Astrocyte (in vitro differentiated cells and primary cell): ENCODE measurements at regions not wholly inside any gene's neighbourhood (a gene's known extent, or its start where the extent isn't known, plus 50 kb on each side); places are given as distances from the start of the nearest gene placed in this dataset.

Experiments used
- DNase-seq: peaks from one replicate; pipeline ENCODE4 v3.0.0-alpha.2; 2010; ENCODE audit warnings: low read depth
- FAIRE-seq: peaks from 2 replicates; lab custom pipeline; 2011; peaks lifted over from hg19 to GRCh38; lab: Jason Lieb, UNC
- H2AFZ ChIP-seq: 2 replicates; pipeline ENCODE4 v1.6.0; 2012; ENCODE audit warnings: low read depth, low read length, inconsistent platforms
- H3K27ac ChIP-seq: 2 replicates; pipeline ENCODE4 v1.5.1; 2011; ENCODE audit warnings: low read depth, low read length, inconsistent platforms
- H3K27me3 ChIP-seq: 2 replicates; pipeline ENCODE4 v1.6.0; 2011; ENCODE audit warnings: low read length, inconsistent platforms; ENCODE audit not compliant: insufficient read depth
- H3K36me3 ChIP-seq: 2 replicates; pipeline ENCODE4 v1.5.1; 2011; ENCODE audit warnings: low read length, inconsistent platforms; ENCODE audit not compliant: insufficient read depth
- H3K4me1 ChIP-seq: 2 replicates; pipeline ENCODE4 v1.5.1; 2011; ENCODE audit warnings: low read length, inconsistent platforms; ENCODE audit not compliant: insufficient read depth
- H3K4me2 ChIP-seq: 2 replicates; pipeline ENCODE4 v1.6.0; 2012; ENCODE audit warnings: low read length, inconsistent platforms
- H3K4me3 ChIP-seq: 2 replicates; pipeline ENCODE4 v1.5.1; 2011; ENCODE audit warnings: low read depth, mild to moderate bottlenecking, low read length, inconsistent platforms; ENCODE audit not compliant: insufficient read depth
- H3K79me2 ChIP-seq: 2 replicates; pipeline ENCODE4 v1.6.0; 2012; ENCODE audit warnings: mild to moderate bottlenecking, low read length, inconsistent platforms; ENCODE audit not compliant: insufficient read depth
- H3K9ac ChIP-seq: 2 replicates; pipeline ENCODE4 v1.6.0; 2012; ENCODE audit warnings: mild to moderate bottlenecking, low read length, inconsistent platforms
- H3K9me3 ChIP-seq: 2 replicates; pipeline ENCODE4 v1.5.1; 2012; ENCODE audit warnings: low read depth, mild to moderate bottlenecking, low read length, inconsistent platforms; ENCODE audit not compliant: insufficient read depth
- H4K20me1 ChIP-seq: 2 replicates; pipeline ENCODE4 v1.6.0; 2012; ENCODE audit warnings: low read length, inconsistent platforms; ENCODE audit not compliant: insufficient read depth
- H3K27ac Mint-ChIP-seq: one replicate; pipeline ENCODE4 v1.8.0; 2021; ENCODE audit warnings: mild to moderate bottlenecking, mixed read lengths; ENCODE audit not compliant: unreplicated experiment
- H3K27me3 Mint-ChIP-seq: one replicate; pipeline ENCODE4 v1.8.0; 2021; ENCODE audit warnings: low read depth, mixed read lengths; ENCODE audit not compliant: unreplicated experiment
- H3K36me3 Mint-ChIP-seq: one replicate; pipeline ENCODE4 v1.8.0; 2021; ENCODE audit warnings: low read depth, mixed read lengths; ENCODE audit not compliant: unreplicated experiment
- H3K4me1 Mint-ChIP-seq: one replicate; pipeline ENCODE4 v1.8.0; 2021; ENCODE audit warnings: low read depth, mixed read lengths; ENCODE audit not compliant: unreplicated experiment
- H3K4me3 Mint-ChIP-seq: one replicate; pipeline ENCODE4 v1.8.0; 2021; ENCODE audit warnings: mild to moderate bottlenecking, moderate library complexity, mixed read lengths; ENCODE audit not compliant: unreplicated experiment
- H3K9me3 Mint-ChIP-seq: one replicate; pipeline ENCODE4 v1.8.0; 2021; ENCODE audit warnings: mild to moderate bottlenecking, mixed read lengths; ENCODE audit not compliant: unreplicated experiment
- CTCF ChIP-seq: IDR thresholded peaks from 2 replicates; pipeline ENCODE4 v1.5.1; 2011; ENCODE audit warnings: low read depth, mild to moderate bottlenecking, inconsistent platforms, low read length, moderate library complexity; ENCODE audit not compliant: insufficient read depth
- EZH2 ChIP-seq: IDR thresholded peaks from 2 replicates; pipeline ENCODE4 v1.6.1; 2012; ENCODE audit warnings: mild to moderate bottlenecking, low read length, inconsistent platforms; ENCODE audit not compliant: insufficient read depth

DNA sequence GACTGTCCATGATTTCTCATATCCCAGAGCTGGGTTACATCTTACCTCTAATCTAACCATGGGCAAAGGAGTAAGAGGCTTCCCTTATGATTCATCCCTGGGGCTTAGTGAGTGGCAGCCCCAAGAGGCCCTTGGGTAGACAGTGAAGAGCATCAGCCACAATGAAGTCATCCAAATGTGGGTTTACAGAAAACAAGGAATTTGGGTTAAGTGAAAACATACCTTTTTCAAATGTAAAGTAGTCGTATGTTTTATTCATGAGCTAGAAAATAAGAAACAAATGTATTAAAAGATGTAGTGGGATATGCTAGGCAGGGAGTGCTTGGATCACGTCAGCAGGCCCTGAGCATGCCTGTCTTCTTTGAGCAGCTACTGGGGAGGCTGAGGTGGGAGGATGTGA is 54.0 kb upstream of the ELK3 start:
- Histone ChIP-seq H3K27me3 (no peaks in the 10 kb centered on the region), H3K4me3 (no peak overlapping the region), H3K79me2 (no peaks in the 10 kb centered on the region), H3K27ac (peak overlapping the region; percentile 39), H4K20me1 (no peaks in the 10 kb centered on the region), H3K9ac (no peak overlapping the region), H2AFZ (no peak overlapping the region), H3K4me1 (peaks cover 39% of the 10 kb centered on the region), H3K36me3 (no peaks in the 10 kb centered on the region), H3K9me3 (no peaks in the 10 kb centered on the region), H3K4me2 (peak overlapping the region; percentile 23)
- TF ChIP-seq CTCF = no peak
- no peak for TF ChIP-seq EZH2
- peak overlapping the region; percentile 90 for H3K27ac Mint-ChIP-seq
- no peak overlapping the region for H3K4me3 Mint-ChIP-seq
- FAIRE-seq = no peak
- peaks cover 9% of the 10 kb centered on the region for H3K9me3 Mint-ChIP-seq
- peak; percentile 84 for DNase-seq
- peaks cover 1% of the 10 kb centered on the region for H3K36me3 Mint-ChIP-seq
- H3K27me3 Mint-ChIP-seq = no peaks in the 10 kb centered on the region
- H3K4me1 Mint-ChIP-seq = peaks cover 47% of the 10 kb centered on the region

- H3K4me1 ChIP-seq = peaks cover 32% of the 10 kb centered on the region
- no peak for TF ChIP-seq EZH2
- no peak for TF ChIP-seq CTCF
- no peak overlapping the region for H2AFZ ChIP-seq
- H3K27me3 ChIP-seq = no peaks in the 10 kb centered on the region
- peaks cover 42% of the 10 kb centered on the region for H3K4me1 Mint-ChIP-seq
- H3K36me3 ChIP-seq = no peaks in the 10 kb centered on the region
- no peak overlapping the region for H3K4me3 ChIP-seq
- no peaks in the 10 kb centered on the region for H3K79me2 ChIP-seq
- no peaks in the 10 kb centered on the region for H4K20me1 ChIP-seq
- H3K4me3 Mint-ChIP-seq = no peak overlapping the region
- peaks cover 1% of the 10 kb centered on the region for H3K36me3 Mint-ChIP-seq
- no peak overlapping the region for H3K9ac ChIP-seq
- no peaks in the 10 kb centered on the region for H3K9me3 ChIP-seq
- H3K9me3 Mint-ChIP-seq = peaks cover 9% of the 10 kb centered on the region
- H3K27ac Mint-ChIP-seq = peak overlapping the region; percentile 83
- FAIRE-seq (no peak), DNase-seq (peak; percentile 71)
- H3K27me3 Mint-ChIP-seq = no peaks in the 10 kb centered on the region
- H3K27ac ChIP-seq = peak overlapping the region; percentile 9
- peak overlapping the region; percentile 3 for H3K4me2 ChIP-seq
Observed at GRCh38 chr12:96141216-96141912, 52.8 kb upstream of the ELK3 start.

DNA sequence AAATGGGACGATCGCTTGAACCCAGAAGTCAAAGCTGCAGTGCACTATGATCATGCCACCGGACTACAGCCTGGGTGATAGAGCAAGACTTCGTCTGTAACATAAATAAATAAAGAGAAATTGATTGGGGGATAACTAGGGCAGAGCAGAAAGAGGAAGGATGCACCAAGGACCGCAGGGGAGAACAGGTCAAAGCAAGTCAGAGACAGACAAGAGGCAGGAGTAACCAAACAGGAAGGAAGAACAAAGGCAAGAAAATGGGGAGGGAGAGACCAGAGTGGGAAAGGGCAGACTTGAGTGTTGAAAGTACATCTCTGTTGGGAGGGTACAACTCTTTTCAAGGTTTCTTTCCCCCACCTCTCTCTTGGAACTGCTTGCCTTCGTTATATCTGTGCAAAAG is 50.8 kb upstream of the ELK3 start:
- H3K79me2 ChIP-seq = no peaks in the 10 kb centered on the region
- DNase-seq (no peak), FAIRE-seq (no peak)
- peaks cover 9% of the 10 kb centered on the region for H3K9me3 Mint-ChIP-seq
- H3K4me2 ChIP-seq = peak overlapping the region; percentile 49
- no peak overlapping the region for H3K4me3 Mint-ChIP-seq
- H3K27ac Mint-ChIP-seq = peak overlapping the region; percentile 63
- no peaks in the 10 kb centered on the region for H3K9me3 ChIP-seq
- no peak for TF ChIP-seq CTCF
- H3K9ac ChIP-seq = no peak overlapping the region
- H4K20me1 ChIP-seq = no peaks in the 10 kb centered on the region
- peaks cover 24% of the 10 kb centered on the region for H3K4me1 ChIP-seq
- H3K27ac ChIP-seq = no peak overlapping the region
- H3K36me3 ChIP-seq = no peaks in the 10 kb centered on the region
- peaks cover 1% of the 10 kb centered on the region for H3K36me3 Mint-ChIP-seq
- peak overlapping the region; percentile 59 for H2AFZ ChIP-seq
- H3K4me3 ChIP-seq = no peak overlapping the region
- no peaks in the 10 kb centered on the region for H3K27me3 ChIP-seq
- H3K27me3 Mint-ChIP-seq = no peaks in the 10 kb centered on the region
- peaks cover 35% of the 10 kb centered on the region for H3K4me1 Mint-ChIP-seq
